Liver (tissue), 3 donors: ENCODE measurements at regions not wholly inside any gene's neighbourhood (a gene's known extent, or its start where the extent isn't known, plus 50 kb on each side); places are given as distances from the start of the nearest gene placed in this dataset.

Experiments
- EGR1 ChIP-seq, 2 donors: IDR thresholded peaks; 2 replicates each; pipeline ENCODE4 v1.6.1; 2016 to 2018; ENCODE audit warnings: antibody characterized with exemption in 2 of 2, low read depth in 2 of 2
- GABPA ChIP-seq, 2 donors: IDR thresholded peaks in 1 of 2; conservative IDR thresholded peaks in 1 of 2; 2 replicates each; pipeline ENCODE4 v1.6.1; 2016; ENCODE audit warnings: antibody characterized with exemption in 2 of 2, mild to moderate bottlenecking in 1 of 2, moderate library complexity in 1 of 2
- RAD21 ChIP-seq, 2 donors: IDR thresholded peaks; 2 replicates each; pipeline ENCODE4 v1.6.1; 2016; ENCODE audit warnings: antibody characterized with exemption in 2 of 2, mild to moderate bottlenecking in 2 of 2
- RXRA ChIP-seq, 2 donors: IDR thresholded peaks; 2 replicates each; pipeline ENCODE4 v1.6.1; 2017 to 2018; ENCODE audit warnings: antibody characterized with exemption in 2 of 2, mild to moderate bottlenecking in 1 of 2
- SP1 ChIP-seq: IDR thresholded peaks from 2 replicates; pipeline ENCODE4 v1.6.1; 2018; ENCODE audit warnings: antibody characterized with exemption, mild to moderate bottlenecking
- YY1 ChIP-seq: IDR thresholded peaks from 2 replicates; pipeline ENCODE4 v1.6.1; 2016; ENCODE audit warnings: antibody characterized with exemption, mild to moderate bottlenecking
- TF ChIP-seq, protein P1 (sequence below): fragments of 150-350 bp; IDR thresholded peaks from 2 replicates; pipeline ENCODE4 v1.5.1; 2017; ENCODE audit warnings: improper control_type of control experiment, low read depth, low read length; ENCODE audit not compliant: missing input control
- TF ChIP-seq, protein P2 (sequence below): IDR thresholded peaks from 2 replicates; pipeline ENCODE4 v1.6.1; 2016; ENCODE audit warnings: antibody characterized with exemption, mild to moderate bottlenecking
- TF ChIP-seq, protein P3 (sequence below): IDR thresholded peaks from 2 replicates; pipeline ENCODE4 v1.6.1; 2016; ENCODE audit warnings: antibody characterized with exemption
- TF ChIP-seq, protein P4 (sequence below): IDR thresholded peaks from 2 replicates; pipeline ENCODE4 v1.6.1; 2016; ENCODE audit warnings: antibody characterized with exemption
- TF ChIP-seq, protein P5 (sequence below): IDR thresholded peaks from 2 replicates; pipeline ENCODE4 v1.6.1; 2016; ENCODE audit warnings: antibody characterized with exemption
- donor health status: healthy.
- donor health status: healthy.

DNA sequence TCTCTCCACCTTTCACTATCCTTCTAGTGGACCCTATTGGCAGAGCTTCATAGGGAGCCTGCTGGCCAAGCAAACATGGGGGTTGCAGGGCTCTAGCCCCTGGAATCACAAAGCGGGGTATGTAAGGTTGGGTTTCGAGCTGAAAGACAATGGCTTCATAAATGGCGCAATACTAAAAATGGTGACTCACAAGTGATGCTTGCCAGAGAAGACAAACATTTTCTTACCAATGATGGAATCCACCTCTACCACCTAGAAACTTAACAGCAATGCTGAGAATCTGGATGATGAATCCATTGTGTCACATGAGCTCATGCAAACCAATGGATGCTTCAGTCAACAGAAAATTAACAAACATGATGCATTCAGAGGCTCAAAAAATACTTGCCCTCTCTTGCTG is 375.3 kb upstream of the PSMD7 start:
- TF ChIP-seq RXRA (IDR thresholded peaks at IDR 0.05) (no peak), RAD21 (IDR thresholded peaks at IDR 0.05) (no peak), SP1 (no peak), EGR1 (IDR thresholded peaks at IDR 0.05; ENCODE audit: low read depth in 2 of 2) (no peak), YY1 (no peak), GABPA (IDR thresholded peaks at IDR 0.05 in 1 of 2, conservative IDR thresholded peaks at IDR 0.05 in 1 of 2) (no peak)
- TF ChIP-seq, protein P1, sequence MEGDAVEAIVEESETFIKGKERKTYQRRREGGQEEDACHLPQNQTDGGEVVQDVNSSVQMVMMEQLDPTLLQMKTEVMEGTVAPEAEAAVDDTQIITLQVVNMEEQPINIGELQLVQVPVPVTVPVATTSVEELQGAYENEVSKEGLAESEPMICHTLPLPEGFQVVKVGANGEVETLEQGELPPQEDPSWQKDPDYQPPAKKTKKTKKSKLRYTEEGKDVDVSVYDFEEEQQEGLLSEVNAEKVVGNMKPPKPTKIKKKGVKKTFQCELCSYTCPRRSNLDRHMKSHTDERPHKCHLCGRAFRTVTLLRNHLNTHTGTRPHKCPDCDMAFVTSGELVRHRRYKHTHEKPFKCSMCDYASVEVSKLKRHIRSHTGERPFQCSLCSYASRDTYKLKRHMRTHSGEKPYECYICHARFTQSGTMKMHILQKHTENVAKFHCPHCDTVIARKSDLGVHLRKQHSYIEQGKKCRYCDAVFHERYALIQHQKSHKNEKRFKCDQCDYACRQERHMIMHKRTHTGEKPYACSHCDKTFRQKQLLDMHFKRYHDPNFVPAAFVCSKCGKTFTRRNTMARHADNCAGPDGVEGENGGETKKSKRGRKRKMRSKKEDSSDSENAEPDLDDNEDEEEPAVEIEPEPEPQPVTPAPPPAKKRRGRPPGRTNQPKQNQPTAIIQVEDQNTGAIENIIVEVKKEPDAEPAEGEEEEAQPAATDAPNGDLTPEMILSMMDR, result no peak
- TF ChIP-seq, protein P2, sequence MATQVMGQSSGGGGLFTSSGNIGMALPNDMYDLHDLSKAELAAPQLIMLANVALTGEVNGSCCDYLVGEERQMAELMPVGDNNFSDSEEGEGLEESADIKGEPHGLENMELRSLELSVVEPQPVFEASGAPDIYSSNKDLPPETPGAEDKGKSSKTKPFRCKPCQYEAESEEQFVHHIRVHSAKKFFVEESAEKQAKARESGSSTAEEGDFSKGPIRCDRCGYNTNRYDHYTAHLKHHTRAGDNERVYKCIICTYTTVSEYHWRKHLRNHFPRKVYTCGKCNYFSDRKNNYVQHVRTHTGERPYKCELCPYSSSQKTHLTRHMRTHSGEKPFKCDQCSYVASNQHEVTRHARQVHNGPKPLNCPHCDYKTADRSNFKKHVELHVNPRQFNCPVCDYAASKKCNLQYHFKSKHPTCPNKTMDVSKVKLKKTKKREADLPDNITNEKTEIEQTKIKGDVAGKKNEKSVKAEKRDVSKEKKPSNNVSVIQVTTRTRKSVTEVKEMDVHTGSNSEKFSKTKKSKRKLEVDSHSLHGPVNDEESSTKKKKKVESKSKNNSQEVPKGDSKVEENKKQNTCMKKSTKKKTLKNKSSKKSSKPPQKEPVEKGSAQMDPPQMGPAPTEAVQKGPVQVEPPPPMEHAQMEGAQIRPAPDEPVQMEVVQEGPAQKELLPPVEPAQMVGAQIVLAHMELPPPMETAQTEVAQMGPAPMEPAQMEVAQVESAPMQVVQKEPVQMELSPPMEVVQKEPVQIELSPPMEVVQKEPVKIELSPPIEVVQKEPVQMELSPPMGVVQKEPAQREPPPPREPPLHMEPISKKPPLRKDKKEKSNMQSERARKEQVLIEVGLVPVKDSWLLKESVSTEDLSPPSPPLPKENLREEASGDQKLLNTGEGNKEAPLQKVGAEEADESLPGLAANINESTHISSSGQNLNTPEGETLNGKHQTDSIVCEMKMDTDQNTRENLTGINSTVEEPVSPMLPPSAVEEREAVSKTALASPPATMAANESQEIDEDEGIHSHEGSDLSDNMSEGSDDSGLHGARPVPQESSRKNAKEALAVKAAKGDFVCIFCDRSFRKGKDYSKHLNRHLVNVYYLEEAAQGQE, result no peak
- TF ChIP-seq, protein P3, sequence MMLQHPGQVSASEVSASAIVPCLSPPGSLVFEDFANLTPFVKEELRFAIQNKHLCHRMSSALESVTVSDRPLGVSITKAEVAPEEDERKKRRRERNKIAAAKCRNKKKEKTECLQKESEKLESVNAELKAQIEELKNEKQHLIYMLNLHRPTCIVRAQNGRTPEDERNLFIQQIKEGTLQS, result no peak
- TF ChIP-seq, protein P4, sequence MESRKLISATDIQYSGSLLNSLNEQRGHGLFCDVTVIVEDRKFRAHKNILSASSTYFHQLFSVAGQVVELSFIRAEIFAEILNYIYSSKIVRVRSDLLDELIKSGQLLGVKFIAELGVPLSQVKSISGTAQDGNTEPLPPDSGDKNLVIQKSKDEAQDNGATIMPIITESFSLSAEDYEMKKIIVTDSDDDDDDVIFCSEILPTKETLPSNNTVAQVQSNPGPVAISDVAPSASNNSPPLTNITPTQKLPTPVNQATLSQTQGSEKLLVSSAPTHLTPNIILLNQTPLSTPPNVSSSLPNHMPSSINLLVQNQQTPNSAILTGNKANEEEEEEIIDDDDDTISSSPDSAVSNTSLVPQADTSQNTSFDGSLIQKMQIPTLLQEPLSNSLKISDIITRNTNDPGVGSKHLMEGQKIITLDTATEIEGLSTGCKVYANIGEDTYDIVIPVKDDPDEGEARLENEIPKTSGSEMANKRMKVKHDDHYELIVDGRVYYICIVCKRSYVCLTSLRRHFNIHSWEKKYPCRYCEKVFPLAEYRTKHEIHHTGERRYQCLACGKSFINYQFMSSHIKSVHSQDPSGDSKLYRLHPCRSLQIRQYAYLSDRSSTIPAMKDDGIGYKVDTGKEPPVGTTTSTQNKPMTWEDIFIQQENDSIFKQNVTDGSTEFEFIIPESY, result no peak
- TF ChIP-seq, protein P5, sequence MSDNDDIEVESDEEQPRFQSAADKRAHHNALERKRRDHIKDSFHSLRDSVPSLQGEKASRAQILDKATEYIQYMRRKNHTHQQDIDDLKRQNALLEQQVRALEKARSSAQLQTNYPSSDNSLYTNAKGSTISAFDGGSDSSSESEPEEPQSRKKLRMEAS, result no peak
